HEK293 (cell line): ENCODE measurements at regions not wholly inside any gene's neighbourhood (a gene's known extent, or its start where the extent isn't known, plus 50 kb on each side); places are given as distances from the start of the nearest gene placed in this dataset.

ENCODE experiments used
- ZSCAN30 ChIP-seq: fragments of 450-650 bp; IDR thresholded peaks from 2 replicates; pipeline ENCODE4 v1.5.1; 2018; ENCODE audit warnings: missing biosample characterization, mild to moderate bottlenecking, missing genetic modification characterization, moderate library complexity
- TF ChIP-seq, protein P1 (sequence below): fragments of 450-650 bp; formaldehyde crosslinking; IDR thresholded peaks from 2 replicates; pipeline ENCODE4 v1.5.1; 2016; ENCODE audit warnings: missing biosample characterization, missing genetic modification characterization

DNA sequence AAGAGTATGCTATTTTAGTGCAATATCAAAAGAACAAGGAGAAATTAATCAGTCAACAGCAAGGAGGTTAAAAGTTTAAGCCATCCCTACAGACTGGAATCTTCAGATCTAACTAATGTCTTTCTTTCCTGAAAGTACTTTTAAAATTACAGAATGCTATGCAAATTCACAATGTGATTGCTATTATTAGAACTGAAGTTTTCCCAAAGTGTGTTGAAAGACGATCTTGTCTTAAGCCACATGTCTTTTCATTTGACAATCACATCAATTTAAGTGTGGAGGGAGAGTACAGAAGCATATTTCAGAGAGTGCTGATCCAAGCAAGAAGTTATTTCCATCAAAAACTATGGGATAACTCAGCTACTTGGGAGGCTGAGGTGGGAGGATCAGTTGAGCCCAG is 64.7 kb upstream of the TNIP3 start:
- TF ChIP-seq ZSCAN30 = no peak
- TF ChIP-seq, protein P1, sequence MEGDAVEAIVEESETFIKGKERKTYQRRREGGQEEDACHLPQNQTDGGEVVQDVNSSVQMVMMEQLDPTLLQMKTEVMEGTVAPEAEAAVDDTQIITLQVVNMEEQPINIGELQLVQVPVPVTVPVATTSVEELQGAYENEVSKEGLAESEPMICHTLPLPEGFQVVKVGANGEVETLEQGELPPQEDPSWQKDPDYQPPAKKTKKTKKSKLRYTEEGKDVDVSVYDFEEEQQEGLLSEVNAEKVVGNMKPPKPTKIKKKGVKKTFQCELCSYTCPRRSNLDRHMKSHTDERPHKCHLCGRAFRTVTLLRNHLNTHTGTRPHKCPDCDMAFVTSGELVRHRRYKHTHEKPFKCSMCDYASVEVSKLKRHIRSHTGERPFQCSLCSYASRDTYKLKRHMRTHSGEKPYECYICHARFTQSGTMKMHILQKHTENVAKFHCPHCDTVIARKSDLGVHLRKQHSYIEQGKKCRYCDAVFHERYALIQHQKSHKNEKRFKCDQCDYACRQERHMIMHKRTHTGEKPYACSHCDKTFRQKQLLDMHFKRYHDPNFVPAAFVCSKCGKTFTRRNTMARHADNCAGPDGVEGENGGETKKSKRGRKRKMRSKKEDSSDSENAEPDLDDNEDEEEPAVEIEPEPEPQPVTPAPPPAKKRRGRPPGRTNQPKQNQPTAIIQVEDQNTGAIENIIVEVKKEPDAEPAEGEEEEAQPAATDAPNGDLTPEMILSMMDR = no peak
